Right kidney (tissue), 1 donor: ENCODE measurements at regions not wholly inside any gene's neighbourhood (a gene's known extent, or its start where the extent isn't known, plus 50 kb on each side); places are given as distances from the start of the nearest gene placed in this dataset.
"Not testable (repeated sequence)": the region's sequence is repeated elsewhere in the genome, so short reads cannot be mapped to it uniquely, and the experiment has no call there.

ENCODE experiments used
- DNase-seq: peaks from one replicate; pipeline ENCODE4 v3.0.0-alpha.2; 2016

DNA sequence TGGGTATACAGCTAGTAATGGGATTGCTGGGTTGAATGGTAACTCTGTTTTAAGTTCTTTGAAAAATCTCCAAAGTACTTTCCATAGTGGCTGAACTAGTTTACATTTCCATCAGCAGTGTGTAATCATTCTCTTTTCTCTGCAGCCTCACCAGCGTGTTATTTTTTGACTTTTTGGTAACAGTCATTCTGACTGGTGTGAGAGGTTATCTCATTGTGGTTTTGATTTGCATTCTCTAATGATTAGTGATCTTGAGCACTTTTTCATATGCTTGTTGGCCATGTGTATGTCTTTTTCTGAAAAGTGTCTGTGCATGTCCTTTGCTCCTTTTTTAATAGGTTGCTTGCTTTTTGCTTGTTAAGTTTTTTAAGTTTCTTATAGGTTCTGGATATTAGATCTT is 194.2 kb upstream of the PHACTR1 start:
- DNase-seq = no peak

DNA sequence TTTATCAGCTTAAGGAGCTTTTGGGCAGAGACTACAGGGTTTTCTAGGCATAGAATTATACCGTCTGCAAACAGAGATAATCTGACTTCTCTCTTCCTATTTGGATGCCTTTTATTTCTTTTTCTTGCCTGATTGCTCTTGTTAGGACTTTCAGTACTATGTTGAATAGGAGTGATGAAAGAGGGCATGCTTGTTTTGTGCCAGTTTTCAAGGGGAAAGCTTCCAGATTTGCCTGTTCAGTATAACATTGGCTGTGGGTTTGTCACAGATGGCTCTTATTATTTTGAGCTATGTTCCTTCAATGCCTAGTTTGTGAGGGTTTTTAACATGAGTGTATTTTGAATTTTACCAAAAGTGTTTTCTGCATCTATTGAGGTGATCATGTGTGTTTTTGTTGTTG is 192.8 kb upstream of the PHACTR1 start:
- DNase-seq = no peak

DNA sequence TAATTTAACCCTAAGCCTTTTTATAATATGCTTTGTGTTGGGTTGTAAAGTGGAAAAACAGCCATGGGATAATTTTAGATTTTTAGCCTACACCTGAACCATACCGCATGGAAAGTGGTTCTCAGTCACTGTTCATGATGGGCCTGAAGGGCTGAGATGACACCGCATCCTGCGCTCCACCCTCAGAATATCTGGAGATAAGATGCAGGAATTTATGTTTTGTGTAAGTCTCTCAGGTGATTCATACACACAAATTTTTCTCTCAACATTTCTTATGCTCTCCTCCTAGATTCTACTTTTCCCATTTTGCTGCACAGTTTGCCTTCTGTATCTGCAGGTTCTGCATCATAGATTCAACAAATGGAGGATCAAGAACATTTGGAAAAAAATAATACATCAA is 191.3 kb upstream of the PHACTR1 start:
- no peak for DNase-seq

DNA sequence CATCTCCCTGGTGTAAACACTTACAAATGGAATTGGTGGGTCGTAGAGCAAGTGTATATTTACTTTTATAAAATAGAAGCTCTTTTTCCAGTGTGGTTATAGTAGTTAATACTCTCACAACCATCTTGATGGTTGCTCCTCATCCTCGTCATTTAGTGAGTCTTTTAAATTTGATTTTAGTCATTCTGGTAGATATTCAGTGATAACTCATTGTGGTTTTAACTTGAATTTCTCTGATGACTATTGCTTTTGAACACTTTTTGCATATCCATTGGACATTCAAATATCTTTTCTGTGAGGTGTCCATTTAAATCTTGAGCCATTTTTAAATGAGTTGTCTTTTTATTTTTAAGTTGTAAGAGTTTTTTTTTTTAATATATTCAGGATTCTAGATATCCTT is 189.2 kb upstream of the PHACTR1 start:
- DNase-seq = no peak

DNA sequence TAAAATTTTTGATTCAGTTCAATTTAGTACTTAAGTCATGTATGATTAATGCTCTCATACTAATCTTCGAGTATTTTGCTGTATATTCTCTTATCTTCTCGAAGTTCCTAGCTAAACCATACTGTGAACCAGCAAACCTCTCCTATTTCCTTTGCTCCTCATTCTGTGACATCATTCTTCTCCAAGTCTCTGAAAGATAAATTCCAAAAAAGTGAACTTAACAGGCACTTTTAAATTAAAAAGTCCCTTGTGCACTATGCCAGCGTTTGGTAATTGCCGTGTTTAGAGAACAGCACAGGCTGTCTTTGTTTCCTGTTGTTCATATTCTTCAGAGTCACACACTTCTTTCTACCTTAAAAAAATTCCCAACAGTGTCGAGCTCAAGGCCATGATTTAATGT is 188.4 kb upstream of the PHACTR1 start:
- no peak for DNase-seq

DNA sequence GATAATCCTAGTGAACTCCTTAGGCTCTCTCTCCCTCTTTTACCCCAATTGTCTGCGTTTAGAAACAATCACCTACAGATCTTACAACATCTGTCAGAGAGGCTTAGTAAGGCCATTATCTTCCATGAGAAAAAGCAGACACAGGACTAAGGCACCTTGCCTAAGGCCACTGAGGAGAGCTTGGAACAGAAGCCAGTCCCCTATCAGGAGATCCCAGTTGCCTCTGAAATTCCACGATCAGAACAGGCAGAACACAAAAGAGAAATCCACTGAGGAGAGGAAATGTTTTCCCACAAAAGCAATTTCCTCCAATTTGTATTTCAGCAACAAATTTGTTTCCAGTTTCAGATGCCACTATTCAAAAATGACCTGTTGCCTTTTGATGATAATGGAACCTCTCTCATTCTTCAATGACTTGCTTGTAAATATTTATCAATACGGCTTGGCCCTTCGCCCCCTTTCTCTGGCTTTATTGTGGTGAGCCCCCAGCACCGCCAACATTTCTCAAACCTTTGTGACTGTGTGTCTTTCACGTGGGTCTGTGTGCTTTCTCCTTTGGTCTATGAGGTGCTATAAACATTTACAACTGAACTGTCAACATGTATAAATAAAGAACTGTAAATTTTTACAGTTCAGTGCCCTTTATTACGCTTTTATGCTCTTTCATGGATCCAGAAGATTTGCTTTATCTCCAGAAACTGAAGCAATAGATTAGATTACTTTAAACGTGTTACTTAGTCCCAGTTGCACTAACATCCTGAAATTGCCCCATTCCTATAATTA is 187.8 kb upstream of the PHACTR1 start:
- no peak for DNase-seq

DNA sequence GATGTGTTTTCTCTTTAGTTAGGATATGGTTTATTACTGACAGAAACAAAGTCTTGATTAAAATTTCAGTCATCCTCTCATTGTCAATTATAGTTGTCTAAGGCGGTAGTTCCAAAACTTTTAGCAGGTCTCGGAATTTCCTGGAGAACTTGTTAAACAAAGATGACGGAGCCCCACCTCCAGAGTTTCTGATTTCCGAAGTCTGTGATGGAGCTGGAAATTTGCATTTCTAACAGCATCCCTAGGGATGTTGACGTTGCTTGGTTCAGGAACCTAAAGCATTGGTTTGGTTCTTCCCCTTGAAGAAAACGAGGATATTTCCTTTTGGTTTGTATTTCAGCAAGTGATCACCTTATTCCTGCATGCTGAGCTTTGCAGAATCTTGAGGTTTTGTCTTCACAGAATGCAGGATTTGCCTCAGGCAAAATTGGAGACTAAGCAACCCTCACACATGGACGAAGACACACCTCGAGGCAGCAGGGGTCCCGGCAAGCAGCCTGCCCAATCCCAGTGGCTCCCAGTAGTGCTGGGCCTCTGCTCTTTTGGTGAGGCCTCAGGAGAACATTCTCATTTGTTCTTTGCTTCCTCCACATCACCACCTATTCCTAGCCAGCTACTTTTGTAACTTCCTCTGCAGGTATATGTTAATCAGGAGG is 187.1 kb upstream of the PHACTR1 start:
- DNase-seq = no peak

DNA sequence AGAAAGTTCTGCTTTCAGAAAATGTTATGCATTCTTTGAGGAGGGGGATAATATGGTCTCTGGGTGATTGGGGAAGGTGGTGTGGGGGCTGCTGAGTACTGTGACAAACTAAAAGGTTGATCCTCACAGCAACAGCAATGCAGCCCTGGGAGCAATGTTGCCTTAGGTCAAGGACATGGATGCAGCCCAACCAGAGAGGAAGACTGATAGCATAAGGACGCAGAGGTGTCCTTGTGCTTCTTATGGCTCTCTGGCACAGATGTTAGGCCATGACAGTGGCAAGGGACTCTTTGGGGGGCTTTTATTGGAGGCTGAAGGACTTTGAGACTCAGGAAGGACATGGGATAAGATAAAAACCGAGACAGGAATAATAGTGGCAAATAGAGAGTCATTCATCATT is 186.2 kb upstream of the PHACTR1 start:
- DNase-seq = no peak

DNA sequence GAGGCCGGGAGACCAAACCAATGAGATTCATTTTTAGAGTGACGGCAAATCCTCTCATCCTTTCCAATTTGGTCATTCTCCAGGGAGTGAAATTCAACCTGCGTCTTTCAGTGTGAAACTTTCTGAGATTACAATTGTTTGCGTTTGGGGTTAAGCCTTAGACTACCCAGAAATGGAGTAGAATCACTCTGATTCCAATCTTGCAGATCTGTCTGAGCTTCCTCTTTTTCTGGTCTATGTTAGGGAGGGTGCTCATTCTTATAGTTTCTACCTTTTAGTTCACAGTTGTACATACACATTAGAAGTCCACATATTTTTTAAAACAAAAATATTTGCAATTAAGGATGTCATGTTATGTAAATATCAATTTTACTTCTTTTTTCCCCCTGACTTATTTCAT is 183.0 kb upstream of the PHACTR1 start:
- no peak for DNase-seq

DNA sequence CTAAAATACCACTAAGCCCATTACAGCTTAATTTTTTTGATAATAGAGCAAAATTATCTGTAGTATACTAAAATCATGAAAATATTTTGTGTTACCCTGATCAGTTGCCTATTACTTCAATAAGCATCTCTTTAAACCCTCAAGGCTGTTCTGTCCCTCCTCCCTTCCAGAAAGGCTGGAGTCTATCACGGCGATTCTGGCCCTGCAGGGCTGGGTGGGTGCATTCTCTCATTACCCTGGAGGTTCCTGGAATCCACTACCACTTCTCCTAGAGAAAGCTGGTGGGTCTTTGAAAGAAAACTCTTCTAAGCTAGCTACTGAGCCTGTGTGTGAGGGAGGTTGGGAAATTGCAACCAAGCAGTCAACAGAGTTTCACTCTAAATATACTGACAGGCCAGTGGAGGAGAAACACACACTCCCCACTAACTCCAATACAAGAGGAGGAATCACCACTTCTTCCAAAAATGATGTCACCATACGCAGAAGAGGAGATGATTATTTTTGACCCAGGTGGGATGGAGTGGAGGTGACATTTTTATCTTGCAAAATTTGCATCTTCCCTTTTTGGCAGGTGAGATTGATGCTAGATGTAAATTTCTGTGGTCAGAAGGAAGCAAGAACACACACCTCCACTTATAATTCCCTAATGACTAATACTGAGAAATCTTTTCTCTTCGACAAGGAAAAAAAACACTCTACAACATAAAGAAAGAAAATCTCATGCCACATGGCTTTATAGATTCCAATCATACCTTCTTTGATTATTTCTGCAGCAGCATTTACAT is 182.3 kb upstream of the PHACTR1 start:
- DNase-seq = no peak

DNA sequence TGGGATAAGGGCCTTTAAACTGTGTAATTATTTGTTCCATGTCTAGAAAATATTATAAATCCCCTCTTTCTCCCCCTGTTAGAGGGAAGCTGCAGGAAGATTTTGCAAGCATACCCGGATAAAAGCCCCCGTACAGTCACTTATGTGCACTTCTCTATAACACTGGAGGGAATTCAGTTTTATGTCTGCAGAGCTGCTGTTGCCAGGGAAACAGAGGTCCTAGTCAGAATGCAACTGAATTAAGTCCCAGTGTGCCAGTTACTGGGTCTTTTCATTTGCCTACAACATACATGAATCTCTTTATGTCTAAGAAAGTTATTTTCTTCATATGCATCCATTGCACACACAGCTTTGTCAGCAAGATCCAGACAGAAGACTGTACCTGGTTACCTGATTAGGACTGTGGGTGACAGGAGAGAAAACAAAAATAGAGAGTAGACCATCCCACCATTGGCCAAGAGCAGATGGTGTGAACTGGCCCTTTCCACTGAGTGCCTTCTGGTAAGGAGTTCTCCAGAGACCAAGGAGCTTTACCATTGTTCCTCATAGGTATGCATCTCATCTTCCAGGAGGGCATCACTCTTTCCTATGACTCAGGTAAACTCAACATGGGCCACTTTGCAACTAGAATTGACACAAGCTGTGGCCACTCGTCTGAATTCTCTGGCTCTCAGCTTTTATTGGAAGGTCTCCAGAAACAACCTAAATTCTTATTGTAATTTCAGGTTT is 180.8 kb upstream of the PHACTR1 start:
- DNase-seq = no peak

DNA sequence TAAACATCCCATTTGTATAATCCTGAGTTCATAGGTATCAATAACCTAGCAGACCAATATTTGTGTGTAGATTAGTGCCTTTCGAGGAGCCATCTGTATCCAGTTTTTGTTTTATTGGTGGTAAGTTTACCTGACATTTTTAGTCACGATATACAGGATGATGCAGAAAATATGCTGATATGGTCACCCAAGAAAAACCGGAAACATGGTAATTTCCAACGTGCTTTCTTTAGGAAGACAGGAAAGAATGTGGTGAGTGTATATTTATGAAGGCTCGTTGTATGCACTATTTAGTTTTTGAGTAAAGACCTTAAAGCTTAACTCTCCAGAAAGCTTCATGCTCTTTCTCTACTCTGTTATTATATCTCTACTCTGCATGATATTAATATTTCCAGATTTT is 180.2 kb upstream of the PHACTR1 start:
- DNase-seq = no peak

DNA sequence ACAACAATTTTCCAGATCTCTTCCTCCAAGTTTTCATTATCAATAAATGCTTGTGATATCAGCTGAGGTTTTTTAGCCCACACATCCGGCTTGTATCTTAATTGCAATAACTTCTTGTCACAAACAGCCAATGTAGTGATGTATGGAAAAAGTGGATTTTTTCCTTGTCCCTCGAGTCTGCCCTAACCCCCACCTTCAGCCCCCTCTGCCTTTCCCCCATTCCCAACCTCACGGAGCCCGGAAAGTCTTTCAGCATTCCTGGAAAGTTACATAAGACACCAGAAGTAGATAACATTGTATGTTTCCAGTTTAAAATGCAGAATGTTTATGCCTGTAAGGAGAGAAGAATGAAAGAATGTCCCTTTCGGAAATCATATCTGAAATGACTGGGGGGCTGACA is 179.2 kb upstream of the PHACTR1 start:
- DNase-seq = no peak

DNA sequence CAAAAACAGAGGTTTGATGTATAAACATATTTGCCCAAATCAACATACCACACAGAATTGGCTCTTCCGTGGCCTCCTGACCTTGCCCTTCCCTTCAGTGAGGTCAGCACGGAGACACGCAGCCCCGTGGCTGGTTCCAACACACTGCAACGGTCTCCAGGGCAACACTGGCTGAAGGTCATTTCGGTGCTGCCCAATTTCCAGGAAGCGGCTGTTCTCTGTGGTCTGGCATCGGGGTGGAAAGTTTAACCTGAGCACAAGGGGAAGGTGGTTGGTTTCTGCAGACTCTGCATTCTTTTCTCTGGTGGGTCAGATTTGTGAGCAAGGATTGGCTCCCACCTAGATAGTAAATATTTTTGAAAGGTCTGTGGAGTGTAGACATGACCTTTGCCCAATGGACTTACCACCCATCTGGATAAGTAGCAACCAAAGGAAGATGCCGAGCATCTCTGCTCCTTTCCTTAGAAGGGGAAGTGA is 177.6 kb upstream of the PHACTR1 start:
- DNase-seq = no peak

DNA sequence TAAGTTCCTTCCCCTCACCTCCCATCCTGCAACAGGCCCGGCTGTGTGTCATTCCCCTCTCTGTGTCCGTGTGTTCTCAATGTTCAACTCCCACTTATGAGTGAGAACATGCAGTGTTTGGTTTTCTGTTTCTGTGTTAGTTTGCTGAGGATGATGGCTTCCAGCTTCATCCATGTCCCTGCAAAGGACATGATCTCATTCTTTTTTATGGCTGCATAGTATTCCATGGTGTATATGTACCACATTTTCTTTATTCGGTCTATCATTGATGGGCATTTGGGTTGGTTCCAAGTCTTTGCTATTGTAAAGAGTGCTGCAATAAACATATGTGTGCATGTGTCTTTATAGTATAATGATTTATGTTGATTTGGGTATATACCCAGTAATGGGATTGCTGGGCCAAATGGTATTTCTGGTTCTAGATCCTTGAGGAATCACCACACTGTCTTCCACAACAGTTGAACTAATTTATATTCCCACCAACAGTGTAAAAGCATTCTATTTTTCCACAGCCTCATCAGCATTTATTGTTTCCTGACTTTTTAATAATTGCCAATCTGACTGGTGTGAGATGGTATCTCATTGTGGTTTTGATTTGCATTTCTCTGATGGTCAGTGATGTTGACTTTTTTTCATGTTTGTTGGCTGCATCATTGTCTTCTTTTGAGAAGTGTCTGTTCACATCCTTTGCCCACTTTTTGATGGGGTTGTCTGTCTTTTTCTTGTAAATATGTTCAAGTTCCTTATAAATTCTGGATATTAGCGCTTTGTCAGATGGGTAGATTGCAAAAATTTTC is 174.1 kb upstream of the PHACTR1 start:
- DNase-seq = not testable (repeated sequence)

DNA sequence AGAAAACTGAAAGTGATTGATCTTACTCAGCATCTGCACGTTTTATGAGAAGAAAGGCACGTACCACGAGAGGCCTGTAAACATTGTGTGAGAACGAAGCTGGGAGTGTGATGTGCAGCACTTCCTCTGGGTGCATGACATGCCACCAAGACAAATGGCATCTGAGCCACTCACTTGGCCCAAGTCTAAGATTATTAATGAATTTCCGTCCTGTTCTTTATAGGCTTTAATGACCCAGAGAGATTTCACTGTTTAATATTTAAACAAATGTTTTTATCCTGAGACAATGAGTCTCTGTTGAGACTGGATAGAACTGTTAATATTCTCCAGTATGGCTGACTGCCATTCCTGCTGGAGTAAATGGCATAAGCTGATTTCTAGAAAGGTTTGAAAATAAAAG is 172.6 kb upstream of the PHACTR1 start:
- DNase-seq = no peak

DNA sequence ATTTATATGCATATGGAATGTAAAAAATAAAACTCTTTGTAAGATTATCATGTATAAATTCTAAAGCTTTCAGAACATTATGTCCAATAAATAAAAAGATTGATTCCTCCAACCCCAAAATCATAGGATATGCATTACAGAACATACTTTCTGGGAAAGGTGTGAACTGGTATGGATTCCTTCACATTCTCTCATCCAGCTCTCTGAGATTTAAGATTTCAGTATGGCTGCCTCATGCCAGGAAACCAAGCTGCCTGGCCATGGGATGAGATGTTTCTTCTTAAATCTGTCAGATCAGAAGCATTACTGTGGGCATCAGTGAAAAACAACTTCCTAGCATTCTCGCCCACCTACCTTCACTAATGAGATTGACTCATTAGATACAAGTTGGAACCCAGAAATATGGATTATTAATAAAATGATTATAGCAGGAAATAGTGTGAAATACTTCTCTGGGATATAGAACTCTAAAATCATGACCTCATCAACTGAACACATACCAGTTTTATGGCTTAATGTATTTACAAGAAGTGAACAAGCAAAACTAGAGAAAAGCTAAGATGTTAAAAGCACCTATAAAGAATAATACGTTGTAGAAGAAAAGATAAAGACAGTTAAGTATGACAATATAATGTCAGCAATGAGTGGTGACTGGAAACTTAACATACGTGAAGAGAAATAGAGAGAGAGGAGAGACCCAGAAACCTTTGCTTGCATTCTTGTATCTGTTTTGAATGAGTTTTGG is 171.6 kb upstream of the PHACTR1 start:
- DNase-seq = no peak

DNA sequence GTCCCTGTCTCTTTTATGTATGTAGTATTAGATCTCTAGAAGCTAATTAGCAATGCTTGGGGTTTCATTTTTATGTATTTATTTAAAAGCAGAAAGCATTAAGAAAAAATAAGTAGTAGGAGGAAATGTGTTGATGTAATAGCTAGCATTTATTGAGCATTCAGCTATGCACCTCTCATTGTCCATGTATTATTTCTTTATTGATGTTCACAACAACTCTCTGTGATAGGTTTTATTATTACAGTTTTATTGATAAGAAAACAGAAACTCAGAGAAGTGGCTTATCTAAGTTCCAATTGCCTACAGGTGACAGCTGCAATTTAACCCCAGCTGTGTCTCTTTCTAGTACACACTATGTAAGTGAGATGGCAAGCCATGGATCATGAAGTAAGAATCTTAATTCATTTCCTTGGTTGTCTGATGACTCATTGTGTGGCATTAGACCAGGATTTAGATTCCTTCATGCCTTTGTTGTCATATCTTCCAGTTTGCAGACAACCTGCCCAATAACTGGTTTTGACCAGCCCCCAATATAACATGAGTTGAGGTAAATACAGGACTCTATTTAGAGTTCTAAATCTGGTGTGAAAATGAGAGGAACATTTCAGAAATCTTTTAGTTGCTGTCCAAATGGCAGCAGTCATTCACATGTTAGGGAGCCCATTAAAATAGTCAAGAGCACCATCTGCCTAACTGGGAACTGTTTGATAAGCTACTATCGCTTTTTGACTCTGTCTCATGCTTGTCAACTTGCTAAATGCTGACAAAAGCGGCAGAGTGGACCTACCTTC is 170.8 kb upstream of the PHACTR1 start:
- DNase-seq = no peak

DNA sequence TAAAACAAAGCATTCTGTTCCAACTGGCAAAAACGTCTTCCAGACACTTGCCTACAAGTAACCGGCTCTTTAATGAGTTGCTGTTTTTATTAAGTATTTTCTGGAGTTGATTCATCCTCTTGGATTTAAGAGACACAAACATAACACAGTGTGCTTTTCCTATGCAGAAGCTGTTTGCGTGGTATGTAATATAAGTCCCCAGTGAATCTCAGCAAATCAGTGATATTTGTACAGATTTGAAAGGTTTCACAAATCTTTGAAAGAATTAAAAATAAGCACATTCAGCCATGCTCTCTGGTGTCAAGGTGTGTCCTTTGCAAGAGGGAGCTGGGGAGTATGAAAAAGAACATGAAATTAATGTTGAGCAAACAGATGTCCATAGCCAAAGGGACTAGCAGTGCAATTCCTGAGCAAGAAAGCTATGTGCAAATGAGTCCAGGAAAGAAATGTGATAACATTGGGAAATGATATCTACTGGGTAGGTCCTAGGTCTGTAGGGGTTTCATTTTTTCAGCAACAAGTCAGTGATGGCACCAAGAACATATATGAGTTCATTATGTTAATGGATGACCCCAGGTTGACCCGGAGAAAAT is 170.1 kb upstream of the PHACTR1 start:
- no peak for DNase-seq

DNA sequence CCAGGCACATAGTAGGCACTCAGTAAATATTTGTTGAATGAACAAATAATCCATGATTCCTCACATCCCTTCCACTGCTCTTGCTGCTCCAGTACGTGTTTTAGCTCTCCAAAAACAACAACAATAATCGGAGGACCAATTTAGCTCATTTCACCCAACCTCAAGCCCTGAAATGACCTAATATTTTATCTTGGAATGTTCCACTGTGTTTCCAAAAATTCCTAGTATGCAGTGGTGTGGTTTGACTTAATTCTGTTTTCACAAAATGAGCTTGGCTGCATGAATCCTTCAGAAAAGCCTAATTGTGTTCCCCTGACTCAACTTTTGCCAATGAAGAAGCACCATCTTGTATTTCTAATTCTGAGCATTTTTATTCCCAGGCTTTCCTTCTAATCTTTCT is 168.0 kb upstream of the PHACTR1 start:
- DNase-seq = no peak
